HL-60 (cell line): ENCODE measurements at regions not wholly inside any gene's neighbourhood (a gene's known extent, or its start where the extent isn't known, plus 50 kb on each side); places are given as distances from the start of the nearest gene placed in this dataset.

Experiments
- CTCF ChIP-seq: IDR thresholded peaks from one replicate; pipeline ENCODE4 v1.5.1; 2011; ENCODE audit warnings: low read length, control low read depth, inconsistent platforms; ENCODE audit not compliant: insufficient read depth
- POLR2AphosphoS5 ChIP-seq: IDR thresholded peaks from 2 replicates; pipeline ENCODE4 v1.6.1; 2012; ENCODE audit warnings: low read depth

- TF ChIP-seq CTCF (no peak), POLR2AphosphoS5 (no peak)
These were observed 56.5 kb upstream of the DNAH14 start for GRCh38 chr1:224872832-224873433.
